Lung (tissue), 11 donors: ENCODE measurements at regions not wholly inside any gene's neighbourhood (a gene's known extent, or its start where the extent isn't known, plus 50 kb on each side); places are given as distances from the start of the nearest gene placed in this dataset.

Experiments
- ATAC-seq: fragments of 200-7000 bp; cut with Tn5 transposase; one replicate; pipeline ENCODE4 v1.9.1; 2020; ENCODE audit warnings: moderate number of reproducible peaks; ENCODE audit not compliant: insufficient read depth, low FRiP score
- DNase-seq, 3 donors: peaks; one replicate each; pipeline ENCODE4 v3.0.0-alpha.2; 2013 to 2017
- H3K27ac ChIP-seq, 2 donors: one replicate each; pipeline ENCODE4 v1.5.1; 2013; ENCODE audit warnings: mild to moderate bottlenecking in 2 of 2, moderate library complexity in 2 of 2, control low read depth in 1 of 2, inconsistent platforms in 1 of 2, low read depth in 1 of 2, low read length in 1 of 2
- H3K27me3 ChIP-seq, 3 donors: one replicate each; pipeline ENCODE4 v1.5.1; 2013; ENCODE audit warnings: low read length in 2 of 3; ENCODE audit not compliant: control insufficient read depth in 3 of 3, insufficient read depth in 3 of 3
- H3K36me3 ChIP-seq, 4 donors: one replicate each; pipeline ENCODE4 v1.5.1; 2013; ENCODE audit warnings: low read length in 4 of 4, mild to moderate bottlenecking in 1 of 4, moderate library complexity in 1 of 4; ENCODE audit not compliant: control insufficient read depth in 4 of 4, insufficient read depth in 4 of 4
- H3K4me1 ChIP-seq, 5 donors: one replicate each; pipeline ENCODE4 v1.5.1; 2013; ENCODE audit warnings: low read length in 5 of 5, mild to moderate bottlenecking in 2 of 5, moderate library complexity in 1 of 5; ENCODE audit not compliant: control insufficient read depth in 5 of 5, insufficient read depth in 5 of 5
- H3K4me3 ChIP-seq: one replicate; pipeline ENCODE4 v1.5.1; 2013; ENCODE audit warnings: mild to moderate bottlenecking, control low read depth, moderate library complexity
- H3K9ac ChIP-seq, 2 donors: one replicate each; pipeline ENCODE4 v1.5.1; 2013; ENCODE audit warnings: low read length in 2 of 2, control low read depth in 1 of 2; ENCODE audit not compliant: insufficient read depth in 1 of 2
- H3K9me3 ChIP-seq, 4 donors: one replicate each; pipeline ENCODE4 v1.5.1; 2013; ENCODE audit warnings: low read length in 3 of 4, mild to moderate bottlenecking in 1 of 4, moderate library complexity in 1 of 4; ENCODE audit not compliant: control insufficient read depth in 4 of 4, insufficient read depth in 3 of 4
- CTCF ChIP-seq: IDR thresholded peaks from 2 replicates; pipeline ENCODE4 v1.5.1; 2012; ENCODE audit warnings: mild to moderate bottlenecking; ENCODE audit errors: control extremely low read depth, extremely low read depth
- WGBS, 2 donors: extraction: QIAGEN DNeasy Blood & Tissue Kit; methylation state at CpG; one replicate each; pipeline ENCODE4 v1.1.7; 2013; 5-methylcytosine and 5-hydroxymethylcytosine counted together
- donor health status: control.
- donor health status: control.
- donor health status: Bipolar disorder and iron deficiency.
- donor health status: healthy.
- donor health status: DM: yes; HTN: yes; CAD: no.

- ATAC-seq = no peak
- TF ChIP-seq CTCF = no peak
- H3K36me3 ChIP-seq = no peaks in the 10 kb centered on the region
- peaks cover 0 to 9% (median 0%) of the 10 kb centered on the region in 5 donors for H3K4me1 ChIP-seq
- no peak overlapping the region for H3K9ac ChIP-seq
- no peaks in the 10 kb centered on the region for H3K27me3 ChIP-seq
- WGBS, 2 donors = 76 to 81% methylated on average over 3 of the region's 3 CpGs
- no peak for DNase-seq
- peaks cover 0 to under 1% (median 0%) of the 10 kb centered on the region in 4 donors for H3K9me3 ChIP-seq
- H3K27ac ChIP-seq = no peak overlapping the region
- no peak overlapping the region for H3K4me3 ChIP-seq
Measured at GRCh38 chr13:40076765-40077362, 421.4 kb downstream of the COG6 start.

GRCh38 chr13:40077396-40078027, 422.1 kb downstream of the COG6 start:
- ATAC-seq (no peak), DNase-seq (no peak)
- peaks cover 0 to 2% (median 0%) of the 10 kb centered on the region in 4 donors for H3K9me3 ChIP-seq
- no peak overlapping the region for H3K27ac ChIP-seq
- no peaks in the 10 kb centered on the region for H3K27me3 ChIP-seq
- no peak for TF ChIP-seq CTCF
- 92 to 95% methylated on average over 9 of the region's 9 CpGs for WGBS, 2 donors
- H3K4me3 ChIP-seq = no peak overlapping the region
- peaks cover 0 to 9% (median 0%) of the 10 kb centered on the region in 5 donors for H3K4me1 ChIP-seq
- H3K9ac ChIP-seq = no peak overlapping the region
- H3K36me3 ChIP-seq = no peaks in the 10 kb centered on the region

GRCh38 chr13:40079721-40080120, 424.3 kb downstream of the COG6 start:
- WGBS, 2 donors = 95 to 96% methylated on average over 1 of the region's 1 CpG
- Histone ChIP-seq H3K27me3 (no peaks in the 10 kb centered on the region), H3K9me3 (peaks cover 0 to 2% (median 0%) of the 10 kb centered on the region in 4 donors), H3K4me3 (no peak overlapping the region), H3K4me1 (peaks cover 0 to 9% (median 3%) of the 10 kb centered on the region in 5 donors), H3K36me3 (no peaks in the 10 kb centered on the region), H3K9ac (no peak overlapping the region), H3K27ac (no peak overlapping the region)
- DNase-seq (no peak), ATAC-seq (no peak)
- TF ChIP-seq CTCF = no peak

- no peaks in the 10 kb centered on the region for H3K36me3 ChIP-seq
- peaks cover 0 to 3% (median 2%) of the 10 kb centered on the region in 5 donors for H3K4me1 ChIP-seq
- DNase-seq (no peak), ATAC-seq (no peak)
- no peak for TF ChIP-seq CTCF
- H3K27me3 ChIP-seq = no peaks in the 10 kb centered on the region
- H3K9ac ChIP-seq = no peak overlapping the region
- peaks cover 0 to 2% (median 0%) of the 10 kb centered on the region in 4 donors for H3K9me3 ChIP-seq
- 92 to 97% methylated on average over 2 of the region's 2 CpGs for WGBS, 2 donors
- no peak overlapping the region for H3K27ac ChIP-seq
- no peak overlapping the region for H3K4me3 ChIP-seq
Measured at GRCh38 chr13:40080676-40081075, 425.2 kb downstream of the COG6 start.
